HG03103 (cell line): ENCODE measurements at regions not wholly inside any gene's neighbourhood (a gene's known extent, or its start where the extent isn't known, plus 50 kb on each side); places are given as distances from the start of the nearest gene placed in this dataset.
"Not testable (repeated sequence)": the region's sequence is repeated elsewhere in the genome, so short reads cannot be mapped to it uniquely, and the experiment has no call there.

Source experiments
- ATAC-seq: cut with Tn5 transposase; IDR thresholded peaks from one replicate; pipeline ENCODE4 v1.9.1; 2021; ENCODE audit warnings: low read depth; ENCODE audit not compliant: unreplicated experiment

DNA sequence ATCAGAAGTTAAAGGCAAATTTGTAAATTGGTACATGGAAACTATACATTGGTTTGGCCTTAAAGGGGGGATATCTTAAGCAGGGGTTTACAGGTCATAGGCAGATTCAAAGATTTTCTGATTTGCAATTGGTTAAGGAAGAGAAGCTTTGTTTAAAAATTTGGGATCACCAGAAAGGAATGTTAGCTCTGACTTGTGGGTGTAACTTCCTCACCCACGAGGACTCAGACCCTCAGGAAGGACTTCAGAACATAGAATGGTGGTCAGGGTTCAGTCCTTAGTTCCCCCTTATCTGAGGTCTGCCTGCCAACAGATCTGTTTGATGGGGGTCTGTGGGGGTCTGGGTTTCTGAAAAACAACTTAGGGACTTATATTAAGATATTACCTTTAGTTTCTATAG lies 427.4 kb upstream of the DIPK2B start:
- no peak for ATAC-seq

DNA sequence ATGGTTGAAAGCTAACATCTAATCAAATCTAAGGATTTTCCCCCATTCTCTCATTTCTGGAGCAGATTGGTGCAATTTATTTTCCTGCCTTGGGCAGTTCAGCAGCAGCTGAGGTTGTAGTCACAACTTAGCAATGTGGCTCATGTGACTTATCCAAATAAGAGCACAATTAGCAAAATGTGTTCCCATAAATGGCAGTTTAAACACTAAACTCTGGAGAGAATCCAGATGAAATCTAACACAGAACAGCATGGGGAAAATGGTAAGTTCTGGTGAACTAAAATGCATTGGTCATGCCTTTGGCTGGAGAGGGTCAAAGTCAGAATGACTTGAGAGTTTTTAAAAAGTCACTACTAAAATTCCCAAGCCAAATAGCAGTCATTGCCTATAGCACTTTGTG lies 422.6 kb upstream of the DIPK2B start:
- ATAC-seq = no peak

DNA sequence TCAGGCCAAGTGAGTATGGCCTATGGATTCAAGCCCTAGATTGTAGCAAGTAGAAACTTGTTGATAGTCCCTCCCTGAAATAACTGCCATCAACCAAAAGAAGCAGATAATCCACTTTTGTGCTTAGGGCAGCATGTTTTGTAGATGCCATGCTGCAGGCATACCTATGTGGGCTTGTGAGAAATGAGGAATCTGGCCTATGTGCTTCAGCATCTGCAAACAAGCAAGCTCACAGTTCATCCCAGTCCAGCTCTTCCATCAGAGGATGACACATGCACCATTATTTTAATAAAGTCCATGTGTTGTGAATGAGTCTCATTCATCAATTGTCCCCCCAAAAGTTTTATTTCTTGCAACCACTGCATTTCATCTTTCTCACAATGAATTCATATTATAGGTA lies 421.9 kb upstream of the DIPK2B start:
- no peak for ATAC-seq

DNA sequence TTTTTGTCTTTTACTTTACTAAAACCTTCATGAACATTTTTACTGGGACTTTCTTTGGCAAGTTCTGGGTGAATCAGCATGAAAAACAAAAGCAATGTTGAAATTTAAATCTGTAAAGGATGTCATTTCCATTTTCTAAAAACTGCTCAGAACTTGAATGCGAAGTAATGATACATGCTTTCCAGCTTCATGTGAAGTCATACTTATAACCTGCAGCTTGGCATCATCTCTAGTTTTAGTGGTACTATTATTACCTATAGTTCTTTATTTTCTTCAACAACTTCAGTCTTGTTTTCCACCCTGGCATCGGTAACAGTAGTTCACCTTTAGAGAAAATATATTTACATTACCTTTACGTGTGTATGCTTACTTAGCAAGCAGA lies 421.4 kb upstream of the DIPK2B start:
- ATAC-seq = no peak

DNA sequence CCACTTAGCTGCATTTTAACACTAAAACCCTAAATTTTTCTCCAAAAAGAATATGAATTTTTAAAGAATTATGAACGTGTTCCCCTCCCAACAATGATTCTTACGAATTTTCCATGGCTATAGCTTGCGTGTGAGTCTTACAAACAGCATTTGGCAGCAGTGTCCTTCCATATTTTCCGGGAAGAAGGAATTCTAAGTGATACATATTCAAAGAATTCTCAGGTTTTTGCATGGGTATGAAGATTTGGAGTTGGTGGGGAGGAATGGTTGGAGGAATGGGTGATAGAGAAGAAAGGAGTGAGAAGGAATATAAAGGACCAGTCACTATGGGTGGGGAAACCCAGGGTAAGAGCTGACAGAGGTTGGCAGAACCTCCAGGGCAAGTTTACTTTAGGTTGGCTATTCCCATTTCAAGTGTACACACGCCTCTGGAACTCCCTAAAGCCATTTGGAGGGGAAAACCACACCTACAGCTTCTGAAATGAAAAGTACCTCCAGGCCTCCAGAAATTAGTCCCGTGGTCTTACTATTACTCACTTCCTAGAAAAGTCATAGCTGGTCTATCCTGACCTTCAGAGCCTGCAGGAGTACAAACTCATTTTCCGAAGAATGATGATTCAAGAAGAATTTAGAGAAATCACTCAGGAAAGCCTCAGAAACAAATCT lies 420.8 kb upstream of the DIPK2B start:
- ATAC-seq = no peak

DNA sequence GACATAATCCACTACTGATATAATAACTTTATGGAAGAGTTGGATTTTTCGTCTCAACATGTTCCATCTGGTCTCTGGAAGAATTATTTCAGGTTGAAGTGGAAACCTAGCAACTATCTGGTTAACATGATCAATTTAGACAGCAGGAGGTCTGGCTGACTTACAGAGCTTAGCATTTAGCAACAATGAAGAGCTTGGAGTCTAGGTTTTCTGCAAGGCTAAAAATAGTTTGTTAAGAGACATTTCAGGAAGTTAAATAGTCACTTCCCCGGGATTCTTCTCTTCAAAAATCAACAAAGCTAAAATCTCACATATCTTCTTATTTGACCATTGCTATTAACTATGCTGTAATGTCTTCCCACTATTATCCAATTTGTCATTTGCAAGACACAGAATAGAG lies 418.6 kb upstream of the DIPK2B start:
- ATAC-seq = no peak

DNA sequence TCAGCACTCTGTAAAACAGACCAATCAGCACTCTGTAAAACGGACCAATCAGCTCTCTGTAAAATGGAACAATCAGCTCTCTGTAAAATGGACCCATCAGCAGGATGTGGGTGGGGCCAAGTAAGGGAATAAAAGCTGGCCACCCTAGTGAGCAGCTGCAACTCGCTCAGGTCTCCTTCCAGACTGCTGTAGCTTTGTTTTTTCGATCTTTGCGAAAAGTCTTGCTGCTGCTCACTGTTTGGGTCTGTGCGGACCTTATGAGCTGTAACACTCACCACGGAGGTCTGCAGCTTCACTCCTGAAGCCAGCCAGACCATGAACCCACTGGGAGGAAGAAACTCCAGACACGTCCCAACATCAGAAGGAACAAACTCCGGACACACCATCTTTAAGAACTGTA lies 414.9 kb upstream of the DIPK2B start:
- ATAC-seq = not testable (repeated sequence)

DNA sequence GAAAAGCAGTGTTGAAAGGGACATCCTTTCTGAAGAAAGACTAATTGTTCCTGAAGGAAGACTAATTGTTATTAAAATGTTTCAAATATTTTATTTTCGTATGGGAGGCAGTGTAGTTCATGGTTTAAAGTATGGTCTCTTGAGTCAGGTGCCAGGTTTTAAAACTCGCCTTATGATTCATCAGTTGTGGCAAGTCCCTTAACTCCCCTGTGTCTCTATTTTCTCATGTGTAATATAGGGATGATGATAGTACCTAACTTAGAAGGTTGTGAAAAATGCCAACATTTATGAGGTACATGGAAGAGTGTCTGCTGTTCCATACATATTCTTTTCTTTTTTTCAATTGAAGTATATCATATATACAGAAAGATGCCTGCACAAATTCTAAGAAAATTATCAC lies 414.2 kb upstream of the DIPK2B start:
- no peak for ATAC-seq

DNA sequence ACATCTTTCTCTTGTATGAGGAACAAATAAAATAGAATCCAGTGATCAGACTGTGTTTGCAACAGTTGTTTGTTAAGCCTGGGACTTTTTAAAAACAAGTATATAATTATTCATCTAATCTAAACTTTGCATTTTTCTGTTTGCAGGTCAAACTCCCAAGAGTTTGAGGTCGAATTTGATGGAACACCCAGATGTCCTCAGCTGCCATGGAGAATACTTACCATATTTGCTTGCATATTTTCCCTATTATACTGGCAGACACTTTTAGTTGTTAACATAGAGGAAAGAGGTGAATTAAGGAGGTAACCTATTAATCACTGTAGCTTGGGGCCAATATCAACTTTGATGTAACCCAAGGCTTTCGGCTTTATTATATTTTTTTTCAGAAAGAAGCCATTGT lies 401.5 kb upstream of the DIPK2B start:
- no peak for ATAC-seq

DNA sequence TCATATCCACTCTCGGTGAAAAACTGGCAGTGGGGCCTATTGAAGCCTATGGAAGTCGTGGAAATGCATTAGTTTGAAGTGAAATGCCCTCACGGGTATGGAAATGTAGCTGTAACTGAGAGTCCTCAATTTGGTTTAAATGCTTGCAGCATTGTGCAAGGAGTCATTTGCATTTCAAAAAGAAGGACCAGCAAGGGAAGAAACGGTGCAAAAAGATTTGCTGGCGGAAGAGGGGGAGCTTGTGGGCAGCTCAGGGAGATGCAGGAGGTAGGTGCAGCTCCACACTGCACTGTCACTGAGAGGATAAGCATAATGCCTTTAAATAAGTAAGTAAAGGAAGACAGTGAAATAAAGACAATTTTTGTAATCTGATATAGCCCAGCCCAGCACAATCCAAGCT lies 400.4 kb upstream of the DIPK2B start:
- no peak for ATAC-seq

DNA sequence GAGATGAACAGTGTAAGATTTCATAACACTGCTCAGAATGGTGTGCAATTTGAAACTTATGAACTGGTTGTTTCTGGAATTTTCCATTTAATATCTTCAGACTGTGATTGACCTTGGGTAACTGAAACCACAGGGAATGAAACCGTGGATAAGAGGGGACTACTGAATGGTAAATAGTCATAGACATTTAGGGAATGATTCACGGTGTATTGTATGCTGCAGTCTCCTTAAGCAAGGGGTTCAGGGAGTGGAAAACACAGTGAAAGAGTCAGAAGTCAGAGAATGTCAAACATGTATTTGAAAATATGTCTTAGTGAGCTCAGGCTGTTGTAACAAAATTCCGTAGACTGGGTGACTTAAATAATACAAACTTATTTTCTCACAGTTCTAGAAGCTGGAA lies 398.2 kb upstream of the DIPK2B start:
- ATAC-seq = no peak

DNA sequence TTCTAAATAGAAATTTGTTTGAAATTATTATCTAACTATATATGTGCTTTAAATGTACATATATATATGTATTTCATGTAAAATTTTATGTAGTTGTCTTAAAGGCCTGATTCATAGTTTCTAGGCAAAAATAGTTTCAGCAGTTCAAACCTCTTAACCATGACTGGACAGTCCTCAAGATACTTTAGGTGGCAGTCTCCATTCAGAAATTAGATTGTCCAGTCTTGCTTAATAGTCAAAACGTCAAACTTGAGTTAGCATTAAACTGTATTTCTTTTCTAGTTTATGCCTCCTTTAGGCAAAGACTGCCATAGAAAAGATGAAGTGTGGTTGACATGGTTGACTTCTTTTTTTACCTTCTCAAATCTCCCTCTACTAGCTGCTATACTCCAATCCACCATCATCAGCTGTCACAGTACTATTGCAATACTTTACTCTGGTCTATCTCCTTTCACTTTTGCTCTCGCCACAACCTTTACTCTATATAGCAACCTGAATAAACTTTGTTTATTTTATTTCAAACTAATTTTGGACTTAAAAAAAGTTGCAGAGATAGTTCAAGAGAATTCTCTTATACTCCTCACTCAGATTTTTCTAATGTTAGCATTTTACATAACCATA lies 395.6 kb upstream of the DIPK2B start:
- ATAC-seq = no peak

DNA sequence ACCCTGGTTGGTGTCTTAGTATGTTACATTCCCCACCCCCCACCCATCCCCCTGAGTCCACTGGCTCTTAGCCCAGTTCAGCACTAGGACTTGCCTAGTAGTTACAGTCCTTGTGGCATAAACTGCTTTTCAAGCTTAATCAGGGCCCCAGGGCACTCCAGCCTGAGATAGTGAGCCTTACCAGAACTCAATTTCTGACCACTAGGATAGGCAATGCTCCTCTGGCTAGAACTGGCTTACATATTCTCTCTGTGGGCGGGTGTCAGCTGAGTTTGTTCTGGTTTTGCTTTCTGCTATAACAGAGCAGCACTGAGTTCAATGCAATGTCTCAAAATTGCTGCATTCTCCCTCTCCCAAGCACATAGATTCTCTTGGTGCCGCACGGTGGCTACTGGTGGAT lies 391.4 kb upstream of the DIPK2B start:
- no peak for ATAC-seq

DNA sequence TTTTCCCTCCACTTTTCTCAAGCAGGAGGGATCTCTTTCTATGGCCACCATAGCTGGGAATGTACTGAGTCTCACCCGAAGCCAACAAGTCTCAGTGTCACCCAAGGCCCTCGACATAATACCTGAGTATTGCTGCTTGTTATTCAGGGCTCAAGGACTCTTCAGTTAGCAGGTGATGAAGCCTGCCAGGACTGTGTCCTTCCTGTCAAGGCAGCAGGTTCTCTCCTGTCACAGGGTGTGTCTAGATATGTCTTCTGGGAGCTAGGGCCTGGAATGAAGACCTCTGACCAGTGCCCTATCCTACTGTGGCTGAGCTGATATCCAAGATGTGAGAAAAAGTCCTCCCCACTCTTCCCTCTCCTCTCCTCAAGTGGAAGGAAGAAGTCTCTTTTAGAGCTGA lies 391.0 kb upstream of the DIPK2B start:
- no peak for ATAC-seq

DNA sequence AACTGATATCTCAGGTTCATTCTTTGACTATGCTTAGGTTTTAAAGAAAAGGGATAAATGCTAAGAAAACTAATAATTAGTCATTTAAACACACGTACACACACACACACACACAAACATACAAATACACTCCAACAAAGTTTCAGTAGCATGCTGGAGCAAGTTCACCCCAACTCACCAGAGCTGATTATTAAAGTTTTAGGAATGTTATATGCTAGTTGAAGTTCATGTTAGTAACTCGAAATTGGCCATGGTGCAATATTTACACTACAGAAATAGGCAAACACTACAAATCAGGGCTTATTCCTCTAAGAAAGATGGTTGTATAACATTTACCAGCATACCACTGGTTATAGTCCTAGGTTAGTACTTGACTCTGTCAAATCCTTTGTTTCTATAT lies 384.0 kb upstream of the DIPK2B start:
- ATAC-seq = no peak

DNA sequence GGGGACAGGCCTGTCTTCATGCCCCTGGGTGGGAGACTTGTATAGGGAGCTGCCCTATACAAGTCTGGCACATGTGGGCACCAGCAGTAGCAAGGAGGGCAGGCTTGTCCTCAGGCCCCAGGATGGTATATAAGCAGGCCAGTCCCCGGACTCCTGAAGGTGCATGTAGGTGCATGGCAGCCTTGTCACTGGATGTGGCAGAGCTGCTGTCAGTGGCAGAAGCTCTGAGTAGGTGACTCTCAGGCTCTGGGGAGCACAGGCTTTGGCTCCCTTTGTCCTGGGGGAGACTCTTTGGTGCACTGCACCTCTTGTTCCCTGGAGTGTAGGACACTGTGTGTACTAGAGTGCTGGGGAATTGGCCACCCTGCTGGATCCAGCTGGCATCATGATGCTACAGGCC lies 376.7 kb upstream of the DIPK2B start:
- ATAC-seq = no peak

DNA sequence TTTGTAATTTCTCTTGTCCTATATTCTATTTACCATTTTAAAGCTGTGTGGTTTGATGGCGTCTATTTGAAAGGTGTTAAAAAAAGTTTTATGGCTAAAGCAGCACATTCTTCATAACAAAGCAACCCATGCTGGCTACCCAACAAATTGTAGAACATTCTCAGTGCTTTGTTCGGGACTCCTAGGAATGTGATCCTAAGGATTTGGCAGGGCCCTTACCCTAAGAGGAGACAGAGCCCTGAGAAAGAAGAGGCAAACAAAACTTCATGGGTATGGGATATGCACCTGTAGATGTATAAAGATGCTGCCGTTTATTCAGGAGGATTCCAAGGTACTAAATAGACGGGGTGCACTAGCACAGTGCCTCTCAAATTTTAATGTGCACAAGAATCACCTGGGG lies 370.8 kb upstream of the DIPK2B start:
- no peak for ATAC-seq

DNA sequence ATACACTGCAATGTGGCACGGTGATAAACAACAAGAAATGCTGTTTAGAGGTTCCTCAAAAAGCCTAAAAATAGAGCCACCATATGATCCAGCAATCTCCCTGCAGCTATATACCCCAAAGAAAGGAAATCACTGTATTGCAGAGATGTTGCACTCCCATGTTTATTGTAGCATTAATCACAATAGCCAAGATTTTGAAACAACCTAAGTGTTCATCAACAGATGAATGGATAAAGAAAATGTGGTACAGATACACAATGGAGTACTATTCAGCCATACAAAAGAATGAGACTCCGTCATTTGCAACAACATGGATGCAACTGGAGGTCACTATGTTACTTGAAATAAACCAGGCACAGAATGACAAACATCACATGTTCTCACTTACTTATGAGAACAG lies 365.8 kb upstream of the DIPK2B start:
- ATAC-seq = no peak

DNA sequence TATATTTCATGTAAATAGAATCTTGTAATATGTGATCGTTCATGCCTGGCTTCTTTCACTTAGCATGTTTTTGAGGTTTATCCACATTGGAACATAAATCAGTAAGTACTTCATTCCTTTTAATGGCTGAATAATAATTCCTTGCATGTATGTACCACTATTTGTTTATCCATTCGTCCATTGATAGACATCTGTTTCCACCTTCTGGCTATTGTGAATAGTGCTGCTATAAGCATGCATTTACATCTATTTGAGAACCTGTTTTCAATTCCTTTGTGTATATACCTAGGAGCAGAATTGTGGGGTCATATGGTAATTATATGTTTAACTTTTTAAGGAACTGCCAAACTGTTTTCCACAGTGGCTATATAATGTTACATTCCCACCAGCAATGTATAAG lies 356.7 kb upstream of the DIPK2B start:
- ATAC-seq = no peak

DNA sequence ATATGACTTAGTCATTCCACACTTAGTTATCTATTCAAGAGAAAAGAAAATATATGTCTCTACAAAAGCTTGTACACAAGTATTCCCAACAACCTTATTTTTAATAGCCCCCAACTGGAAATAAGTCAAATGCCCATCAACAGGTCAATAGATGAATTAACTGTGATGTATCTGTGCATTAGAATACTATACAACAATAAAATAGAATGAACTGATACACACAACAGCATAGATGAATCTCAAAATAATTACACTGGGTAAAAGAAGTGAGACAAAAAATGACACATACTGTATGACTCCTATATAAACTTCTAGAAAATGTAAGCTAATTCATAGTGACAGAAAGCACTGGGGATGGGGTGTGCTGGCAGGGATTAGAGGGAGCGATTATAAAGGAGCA lies 354.1 kb upstream of the DIPK2B start:
- ATAC-seq = no peak

DNA sequence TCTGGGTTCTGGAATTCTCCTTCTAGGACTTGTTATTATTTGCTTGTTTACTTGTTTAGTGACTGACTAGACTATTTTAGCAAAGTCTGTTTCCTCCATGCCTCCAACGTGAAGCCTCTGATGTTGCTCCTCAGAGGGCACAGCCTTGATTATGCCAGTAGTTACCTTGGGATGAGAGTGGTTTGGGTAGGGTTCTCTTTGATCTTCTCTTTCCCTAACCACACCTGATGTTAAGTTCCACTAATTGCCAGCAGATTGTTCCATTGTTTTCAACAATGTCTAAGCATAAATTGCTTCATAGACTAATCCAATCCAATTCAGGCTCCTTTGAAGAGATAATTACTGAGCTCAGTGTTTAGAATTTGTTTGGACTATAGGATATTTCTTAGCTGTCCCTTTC lies 352.7 kb upstream of the DIPK2B start:
- ATAC-seq = no peak

DNA sequence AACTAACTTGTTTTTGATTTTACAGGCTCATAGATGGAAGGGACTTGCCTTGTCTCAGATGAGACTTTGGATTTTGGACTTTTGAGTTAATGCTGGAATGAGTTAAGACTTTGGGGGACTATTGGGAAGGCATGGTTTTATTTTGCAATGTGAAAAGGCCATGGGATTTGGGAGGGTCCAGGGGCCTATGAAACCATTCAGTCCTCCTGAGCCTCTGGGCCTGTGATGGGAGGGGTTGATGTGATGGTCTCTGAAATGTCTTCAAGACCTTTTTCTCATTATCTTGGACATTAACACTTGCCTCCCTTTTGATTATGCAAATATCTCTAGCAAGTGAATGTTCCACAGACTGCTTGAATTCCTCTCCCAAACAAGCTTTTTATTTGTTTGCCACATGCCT lies 346.0 kb upstream of the DIPK2B start:
- not testable (repeated sequence) for ATAC-seq

DNA sequence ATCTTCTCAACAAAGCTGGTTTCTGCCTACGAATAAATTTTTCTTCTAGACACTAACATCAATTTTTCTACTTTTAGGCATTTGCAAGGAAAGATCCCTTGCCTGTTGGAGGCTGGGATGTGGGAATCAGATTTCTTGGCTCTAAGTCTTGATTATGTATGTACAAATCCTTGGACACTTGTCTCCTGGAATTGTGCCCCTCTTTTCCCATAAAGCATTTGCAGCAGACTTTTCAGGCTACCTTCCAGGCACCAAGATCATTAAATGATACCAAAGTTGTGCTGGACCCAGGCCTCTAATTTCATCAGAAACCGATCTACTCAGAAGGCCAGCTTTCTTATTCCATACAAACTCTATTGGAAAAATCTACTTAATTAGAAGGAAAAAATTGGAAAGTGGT lies 339.5 kb upstream of the DIPK2B start:
- no peak for ATAC-seq
